ENCODE measurements at regions not wholly inside any gene's neighbourhood (a gene's known extent, or its start where the extent isn't known, plus 50 kb on each side); places are given as distances from the start of the nearest gene placed in this dataset.

- TF ChIP-seq CTCF (conservative IDR thresholded peaks at IDR 0.05 in 1 of 2, IDR thresholded peaks at IDR 0.05 in 1 of 2; ENCODE audit: extremely low read depth in 1 of 2, insufficient read depth in 1 of 2, low read depth in 1 of 2, low read length in 2 of 2) (no peak), EZH2 (IDR thresholded peaks at IDR 0.05; ENCODE audit: borderline replicate concordance, low read length) (no peak)
Observed at GRCh38 chr9:80648336-80648735, 1041.0 kb downstream of the TLE1 start.

Data from mammary epithelial cell (primary cell).